Embryonic facial prominence (tissue), 1 donor: ENCODE measurements at regions not wholly inside any gene's neighbourhood (a gene's known extent, or its start where the extent isn't known, plus 50 kb on each side); places are given as distances from the start of the nearest gene placed in this dataset.

ENCODE experiments used
- DNase-seq: peaks from one replicate; pipeline ENCODE4 v3.0.0-alpha.2; 2016; ENCODE audit errors: extremely low spot score

- DNase-seq: no peak
These were observed 203.2 kb downstream of the LTN1 start for GRCh38 chr21:28789523-28789922.

GRCh38 chr21:28788030-28788429 lies 204.6 kb downstream of the LTN1 start:
- no peak for DNase-seq

GRCh38 chr21:28783641-28784185 lies 209.0 kb downstream of the LTN1 start:
- no peak for DNase-seq

- no peak for DNase-seq
These were observed 210.9 kb downstream of the LTN1 start for GRCh38 chr21:28781602-28782276.

GRCh38 chr21:28779914-28780313 lies 212.8 kb downstream of the LTN1 start:
- no peak for DNase-seq

GRCh38 chr21:28776251-28776650 lies 216.4 kb downstream of the LTN1 start:
- DNase-seq: no peak

GRCh38 chr21:28775071-28775470 lies 217.6 kb downstream of the LTN1 start:
- DNase-seq: no peak

- no peak for DNase-seq
These were observed 219.6 kb downstream of the LTN1 start for GRCh38 chr21:28773036-28773435.

- no peak for DNase-seq
These were observed 220.7 kb downstream of the LTN1 start for GRCh38 chr21:28771790-28772501.

GRCh38 chr21:28770867-28771661 lies 221.6 kb downstream of the LTN1 start:
- no peak for DNase-seq

- no peak for DNase-seq
These were observed 223.0 kb downstream of the LTN1 start for GRCh38 chr21:28769683-28770082.

GRCh38 chr21:28768753-28769152 lies 223.9 kb downstream of the LTN1 start:
- DNase-seq: no peak

- no peak for DNase-seq
These were observed 225.2 kb downstream of the LTN1 start for GRCh38 chr21:28767523-28767922.

- no peak for DNase-seq
These were observed 228.8 kb downstream of the LTN1 start for GRCh38 chr21:28763809-28764418.

GRCh38 chr21:28762357-28762735 lies 230.3 kb downstream of the LTN1 start:
- no peak for DNase-seq

- DNase-seq: no peak
These were observed 230.9 kb downstream of the LTN1 start for GRCh38 chr21:28761674-28762356.

- no peak for DNase-seq
These were observed 233.8 kb downstream of the LTN1 start for GRCh38 chr21:28758883-28759242.

GRCh38 chr21:28758042-28758882 lies 234.4 kb downstream of the LTN1 start:
- no peak for DNase-seq

- no peak for DNase-seq
These were observed 237.8 kb downstream of the LTN1 start for GRCh38 chr21:28754862-28755261.

GRCh38 chr21:28754127-28754611 lies 238.5 kb downstream of the LTN1 start:
- DNase-seq: no peak
